Dendritic cell treated with granulocyte-macrophage colony-stimulating factor and Interleukin-4, amounts not matched to agents 40 ng/mL and 50 ng/mL, for 4 days (primary cell): ENCODE measurements at regions not wholly inside any gene's neighbourhood (a gene's known extent, or its start where the extent isn't known, plus 50 kb on each side); places are given as distances from the start of the nearest gene placed in this dataset.

ENCODE experiments used
- H3K27ac Mint-ChIP-seq: one replicate; pipeline ENCODE4 v1.8.0; 2022; ENCODE audit warnings: mild to moderate bottlenecking, mixed read lengths
- H3K27me3 Mint-ChIP-seq: one replicate; pipeline ENCODE4 v1.8.0; 2022; ENCODE audit warnings: mild to moderate bottlenecking, mixed read lengths
- H3K36me3 Mint-ChIP-seq: one replicate; pipeline ENCODE4 v1.8.0; 2022; ENCODE audit warnings: low read depth, mixed read lengths
- H3K4me1 Mint-ChIP-seq: one replicate; pipeline ENCODE4 v1.8.0; 2022; ENCODE audit warnings: low read depth, mixed read lengths
- H3K4me3 Mint-ChIP-seq: one replicate; pipeline ENCODE4 v1.8.0; 2022; ENCODE audit warnings: mild to moderate bottlenecking, moderate library complexity, mixed read lengths
- H3K9me3 Mint-ChIP-seq: one replicate; pipeline ENCODE4 v1.8.0; 2022; ENCODE audit warnings: mixed read lengths
- intact Hi-C: fragments of 100-400 bp; cut with micrococcal nuclease; formaldehyde crosslinking; loops from one replicate; pipeline ENCODE4 v1.15.0; 2022

DNA sequence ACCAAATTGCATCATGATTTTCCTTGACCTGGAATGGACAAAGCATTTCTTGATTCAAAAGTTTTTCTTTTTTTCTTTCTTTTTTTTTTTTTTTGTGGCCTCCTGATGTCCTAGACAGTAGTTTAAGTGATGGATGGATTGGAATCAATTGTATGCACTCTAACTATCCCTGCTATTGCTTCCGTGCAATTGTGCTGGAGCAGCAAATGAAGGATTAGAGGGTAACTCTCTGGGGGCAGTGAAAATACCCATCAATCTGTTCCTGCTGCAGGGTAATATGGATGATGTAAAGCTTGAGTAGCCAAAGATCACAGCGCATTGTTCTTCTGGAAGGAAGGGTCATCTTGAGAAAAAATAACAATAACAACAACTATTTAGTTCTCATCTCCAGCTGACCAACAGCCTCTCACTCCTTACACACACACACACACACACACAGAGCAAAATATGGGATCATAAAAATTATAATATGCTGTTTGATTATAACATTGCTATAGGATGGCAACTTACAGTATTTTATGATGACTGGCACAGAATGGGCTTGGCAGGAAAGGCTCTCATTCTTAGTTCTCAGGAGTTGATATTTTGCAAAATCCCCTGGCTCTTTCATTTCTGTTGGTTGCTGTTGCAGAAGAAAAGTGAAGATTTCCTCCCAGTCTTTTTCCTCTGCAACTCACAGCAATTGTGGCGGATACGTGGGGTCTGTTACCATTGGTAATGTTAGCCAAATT, 160.9 kb upstream of the DMAC1 start:
- intact Hi-C loops: no loop called here
- Mint-ChIP-seq H3K36me3 (no peaks in the 10 kb centered on the region), H3K4me1 (peaks cover 14% of the 10 kb centered on the region), H3K4me3 (no peak overlapping the region), H3K9me3 (no peaks in the 10 kb centered on the region), H3K27ac (no peak overlapping the region), H3K27me3 (no peaks in the 10 kb centered on the region)

DNA sequence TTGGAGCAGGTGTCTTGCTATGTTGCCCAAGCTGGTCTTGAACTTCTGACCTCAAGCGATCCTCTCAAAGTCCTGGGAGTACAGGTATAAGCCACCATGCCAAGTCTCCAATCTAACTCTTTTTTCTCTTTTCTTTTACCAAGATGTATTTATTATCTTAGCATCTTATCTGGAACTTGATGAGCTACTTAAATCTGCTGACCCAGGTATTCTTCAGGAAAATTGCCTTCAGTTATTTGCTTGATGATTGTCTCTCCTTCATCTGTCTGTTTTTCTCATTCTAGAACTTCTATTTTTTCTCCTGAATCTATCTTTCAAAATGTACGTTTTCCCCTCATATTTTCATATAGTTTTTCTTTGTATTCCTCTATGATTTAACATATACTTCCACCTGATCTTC, 158.2 kb upstream of the DMAC1 start:
- Mint-ChIP-seq H3K36me3 (no peaks in the 10 kb centered on the region), H3K9me3 (no peaks in the 10 kb centered on the region), H3K27ac (no peak overlapping the region), H3K4me1 (peaks cover 3% of the 10 kb centered on the region), H3K4me3 (no peak overlapping the region), H3K27me3 (no peaks in the 10 kb centered on the region)
- intact Hi-C loops: no loop called here

DNA sequence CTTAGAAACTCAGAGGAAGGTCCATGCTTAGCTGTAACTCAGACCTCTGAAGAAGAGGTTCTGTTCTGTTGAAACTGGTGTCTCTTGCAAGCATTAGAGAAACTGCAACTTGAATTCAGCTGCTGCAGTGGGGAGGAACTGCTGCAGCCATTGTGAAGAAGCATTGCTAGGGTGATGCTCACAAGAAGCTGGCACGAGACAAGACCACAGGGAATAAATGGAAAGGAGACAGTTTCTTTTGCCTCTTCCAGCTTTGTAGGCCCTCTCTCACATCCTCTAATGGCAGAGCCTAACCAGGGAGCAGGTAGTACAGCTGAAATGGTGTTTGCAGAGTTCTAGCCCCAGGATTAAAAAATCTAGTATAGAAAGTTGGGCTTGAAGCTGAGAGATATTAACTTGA, 148.0 kb upstream of the DMAC1 start:
- Mint-ChIP-seq H3K27me3 (no peaks in the 10 kb centered on the region), H3K4me1 (no peaks in the 10 kb centered on the region), H3K4me3 (no peak overlapping the region), H3K9me3 (peaks cover 6% of the 10 kb centered on the region), H3K36me3 (no peaks in the 10 kb centered on the region), H3K27ac (no peak overlapping the region)
- intact Hi-C loops: no loop called here

DNA sequence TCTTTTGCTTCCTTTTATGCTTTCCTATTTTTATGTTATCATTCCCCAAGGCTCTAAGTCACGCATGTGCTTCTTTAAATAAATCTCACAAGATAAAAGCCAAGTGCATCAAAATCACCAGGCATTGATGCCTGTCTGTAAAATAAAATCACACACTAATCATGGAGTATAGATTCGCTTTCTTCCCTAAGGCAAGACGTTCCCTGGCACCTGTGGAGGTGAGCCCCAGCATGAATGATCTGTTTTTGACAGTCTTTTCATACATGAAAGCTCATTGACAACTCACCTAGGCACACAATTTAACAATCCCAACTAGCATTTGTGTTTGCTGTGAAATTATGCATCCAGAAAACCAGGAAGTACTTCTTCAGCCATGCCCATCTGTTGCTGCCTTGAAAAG, 146.9 kb upstream of the DMAC1 start:
- Mint-ChIP-seq H3K27ac (no peak overlapping the region), H3K9me3 (peaks cover 6% of the 10 kb centered on the region), H3K4me3 (no peak overlapping the region), H3K4me1 (no peaks in the 10 kb centered on the region), H3K36me3 (no peaks in the 10 kb centered on the region), H3K27me3 (no peaks in the 10 kb centered on the region)
- intact Hi-C loops: no loop called here

DNA sequence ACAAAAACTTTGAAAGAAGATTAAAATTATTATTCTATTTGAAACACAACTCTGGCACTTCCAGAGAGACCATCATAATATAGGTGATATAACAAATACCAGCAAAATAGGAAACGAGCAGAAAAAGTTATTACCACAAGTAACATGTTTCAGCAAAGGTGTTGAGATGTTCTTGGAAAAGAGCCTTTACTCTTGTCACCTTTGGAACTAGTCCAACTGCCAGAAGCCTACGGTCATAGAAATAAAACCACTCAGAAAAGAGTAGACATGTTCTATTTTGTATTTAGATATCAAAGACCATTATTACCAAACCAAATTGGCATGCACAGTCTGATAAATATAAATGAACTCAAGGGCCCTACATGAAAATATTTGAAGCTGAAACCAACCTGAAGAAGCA, 145.0 kb upstream of the DMAC1 start:
- Mint-ChIP-seq H3K27ac (no peak overlapping the region), H3K9me3 (peaks cover 16% of the 10 kb centered on the region), H3K27me3 (no peaks in the 10 kb centered on the region), H3K4me1 (no peaks in the 10 kb centered on the region), H3K4me3 (no peak overlapping the region), H3K36me3 (no peaks in the 10 kb centered on the region)
- intact Hi-C loops: no loop called here

DNA sequence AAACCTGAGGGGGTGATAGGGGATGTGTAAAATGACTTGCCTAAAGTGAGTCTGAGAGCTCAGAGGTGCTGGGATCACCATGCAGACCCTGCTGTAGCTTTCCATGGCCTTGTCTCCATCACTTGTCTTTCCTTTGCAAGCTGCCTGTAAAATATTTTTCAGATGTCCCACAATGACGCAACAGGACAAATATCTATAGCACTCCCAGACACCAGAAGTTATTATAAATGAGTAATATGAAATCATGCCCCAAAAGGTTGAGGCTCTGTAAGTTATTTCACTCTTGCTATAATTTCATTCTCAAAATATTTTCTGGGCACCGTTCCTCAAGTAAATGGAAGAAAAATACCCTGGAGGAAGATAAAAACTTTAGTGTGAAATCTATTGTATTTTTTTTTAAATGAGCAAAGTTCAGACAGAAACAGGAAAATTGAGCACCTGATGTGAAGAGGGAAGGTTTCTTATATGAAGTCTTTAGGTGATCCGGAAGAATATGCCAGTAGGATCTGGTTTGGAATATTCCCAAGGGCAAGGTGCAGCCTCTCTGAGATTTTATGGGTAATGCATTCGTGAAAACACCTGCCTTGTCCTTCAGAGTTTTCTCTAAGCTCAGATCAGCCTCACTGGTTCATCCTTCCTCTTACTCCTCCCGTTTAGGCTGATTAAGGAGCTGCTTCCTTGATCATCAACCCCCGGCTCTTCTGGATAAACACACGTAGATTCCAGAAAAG, 138.3 kb upstream of the DMAC1 start:
- Mint-ChIP-seq H3K27ac (no peak overlapping the region), H3K4me1 (peaks cover 16% of the 10 kb centered on the region), H3K9me3 (peaks cover 10% of the 10 kb centered on the region), H3K4me3 (no peak overlapping the region), H3K27me3 (no peaks in the 10 kb centered on the region), H3K36me3 (no peaks in the 10 kb centered on the region)
- intact Hi-C loops: loop anchor here (10.0 kb wide), 1 partner anchor 143 kb away; the partner anchor contains the start of gene DMAC1

DNA sequence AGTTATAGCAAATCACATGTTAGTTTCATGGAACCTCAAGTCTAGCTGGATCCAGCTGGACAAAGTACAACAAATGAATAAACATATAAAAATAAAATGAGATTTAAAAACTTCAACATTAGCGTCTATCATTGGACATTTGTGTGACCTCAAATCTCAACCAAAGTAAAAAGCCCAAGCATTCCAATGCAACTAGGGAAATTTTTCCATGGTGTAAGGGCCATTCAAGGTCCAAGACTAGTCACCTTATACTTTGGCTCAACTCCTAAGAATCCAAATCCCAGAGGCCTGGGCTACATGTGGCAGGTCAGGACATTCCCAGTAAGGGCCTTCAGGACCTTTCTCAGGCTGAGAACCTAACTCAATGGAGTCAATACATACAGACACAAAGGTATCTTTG, 137.4 kb upstream of the DMAC1 start:
- Mint-ChIP-seq H3K9me3 (peaks cover 10% of the 10 kb centered on the region), H3K36me3 (no peaks in the 10 kb centered on the region)

DNA sequence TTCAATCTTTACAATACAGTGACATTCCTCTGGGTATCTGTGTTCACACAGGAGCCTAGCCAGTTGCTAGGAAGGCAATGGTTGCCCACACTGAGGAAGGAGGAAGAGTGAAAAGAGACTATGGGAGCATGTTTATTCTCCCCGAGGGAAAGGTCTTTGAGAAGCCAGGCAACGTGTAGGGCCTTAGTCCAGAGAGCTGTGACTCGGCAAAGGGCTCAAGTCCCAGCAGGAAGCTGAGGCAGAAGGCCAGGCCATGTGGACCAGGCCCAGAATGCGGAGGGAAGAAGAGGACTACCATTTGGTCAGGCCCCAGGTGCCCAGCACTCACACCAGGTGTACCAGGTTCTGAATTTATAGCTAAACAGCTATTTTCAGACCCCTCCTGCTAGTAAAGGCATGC, 136.6 kb upstream of the DMAC1 start:
- Mint-ChIP-seq H3K9me3 (peaks cover 10% of the 10 kb centered on the region), H3K4me1 (peaks cover 16% of the 10 kb centered on the region), H3K36me3 (no peaks in the 10 kb centered on the region), H3K27me3 (no peaks in the 10 kb centered on the region), H3K4me3 (peak overlapping the region; percentile 37), H3K27ac (peak overlapping the region; percentile 83)
- intact Hi-C loops: loop anchor here (10.0 kb wide), 1 partner anchor 141 kb away; the partner anchor contains the start of gene DMAC1

More for the DNA sequence above, 137.4 kb upstream of the DMAC1 start:
- Mint-ChIP-seq H3K27ac (no peak overlapping the region), H3K4me1 (peaks cover 16% of the 10 kb centered on the region), H3K4me3 (no peak overlapping the region), H3K27me3 (no peaks in the 10 kb centered on the region)
- intact Hi-C loops: loop anchor here (10.0 kb wide), 1 partner anchor 142 kb away; the partner anchor contains the start of gene DMAC1

DNA sequence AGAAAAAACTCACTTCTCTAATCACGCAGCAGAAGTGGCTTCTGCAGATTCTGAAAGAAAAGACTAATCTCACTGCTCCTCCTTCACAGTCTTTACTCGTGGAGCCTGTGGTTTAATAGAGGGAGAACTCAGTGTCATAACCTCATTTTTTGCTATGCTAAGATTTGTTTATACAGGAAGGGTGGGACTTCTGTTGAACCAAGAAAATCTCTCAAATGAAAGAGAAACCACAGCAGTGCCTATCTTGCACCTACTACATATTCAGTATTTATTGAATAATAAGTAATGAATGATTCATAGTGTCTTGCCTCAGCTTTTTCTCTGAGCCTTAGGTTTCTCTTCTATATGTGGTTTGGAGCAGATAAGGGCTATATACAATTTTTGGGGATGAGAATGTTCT, 136.1 kb upstream of the DMAC1 start:
- Mint-ChIP-seq H3K27ac (peak overlapping the region; percentile 83), H3K4me3 (peak overlapping the region; percentile 37), H3K4me1 (peaks cover 16% of the 10 kb centered on the region), H3K36me3 (no peaks in the 10 kb centered on the region), H3K9me3 (peaks cover 10% of the 10 kb centered on the region), H3K27me3 (no peaks in the 10 kb centered on the region)
- intact Hi-C loops: loop anchor here (10.0 kb wide), 1 partner anchor 141 kb away; the partner anchor contains the start of gene DMAC1

DNA sequence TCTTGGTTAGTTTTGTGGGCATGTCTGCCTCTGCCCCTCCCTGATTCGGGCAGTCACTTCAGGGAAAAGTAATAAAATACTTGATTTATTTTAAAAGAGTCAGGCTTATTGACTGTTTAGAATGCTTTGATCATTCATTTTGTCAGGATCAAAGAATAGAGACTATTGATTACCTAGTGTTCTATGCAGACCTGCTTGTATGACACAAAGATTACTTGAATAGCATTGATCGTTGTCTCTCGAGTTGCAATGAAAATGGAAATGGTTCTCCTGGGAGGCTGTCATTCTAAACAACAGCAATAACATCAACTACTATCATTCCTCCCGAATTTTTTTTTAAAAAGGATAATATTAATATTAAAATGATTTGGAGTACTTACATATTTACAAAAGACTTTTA, 133.2 kb upstream of the DMAC1 start:
- no peak overlapping the region for H3K4me3 Mint-ChIP-seq
- H3K9me3 Mint-ChIP-seq: no peaks in the 10 kb centered on the region
- no peaks in the 10 kb centered on the region for H3K36me3 Mint-ChIP-seq
- no peak overlapping the region for H3K27ac Mint-ChIP-seq
- intact Hi-C loops: loop anchor here (10.0 kb wide), 1 partner anchor 138 kb away; the partner anchor contains the start of gene DMAC1
- no peaks in the 10 kb centered on the region for H3K27me3 Mint-ChIP-seq
- peaks cover 16% of the 10 kb centered on the region for H3K4me1 Mint-ChIP-seq

DNA sequence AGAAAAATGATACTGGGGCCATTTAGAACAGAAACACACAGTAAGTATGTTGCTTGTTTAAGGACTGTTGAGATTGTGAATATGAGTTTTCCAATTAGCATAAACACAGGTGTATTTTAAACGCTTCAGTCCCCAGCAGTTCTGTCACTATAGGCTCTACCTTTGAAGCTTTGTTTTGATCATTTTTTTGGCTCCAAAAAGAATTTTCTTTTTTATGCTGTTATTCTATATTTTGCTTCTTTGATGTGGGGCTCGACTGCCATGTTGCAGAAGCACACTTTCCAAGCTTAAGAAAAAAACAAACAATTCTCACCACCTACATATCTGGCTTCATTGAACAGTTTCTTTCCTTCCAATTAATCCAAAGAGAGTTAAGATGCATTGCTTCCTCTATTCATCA, 131.0 kb upstream of the DMAC1 start:
- intact Hi-C loops: loop anchor here (10.0 kb wide), 1 partner anchor 136 kb away; the partner anchor contains the start of gene DMAC1
- Mint-ChIP-seq H3K4me3 (no peak overlapping the region), H3K4me1 (peaks cover 7% of the 10 kb centered on the region), H3K27ac (no peak overlapping the region), H3K9me3 (no peaks in the 10 kb centered on the region), H3K36me3 (no peaks in the 10 kb centered on the region), H3K27me3 (no peaks in the 10 kb centered on the region)

DNA sequence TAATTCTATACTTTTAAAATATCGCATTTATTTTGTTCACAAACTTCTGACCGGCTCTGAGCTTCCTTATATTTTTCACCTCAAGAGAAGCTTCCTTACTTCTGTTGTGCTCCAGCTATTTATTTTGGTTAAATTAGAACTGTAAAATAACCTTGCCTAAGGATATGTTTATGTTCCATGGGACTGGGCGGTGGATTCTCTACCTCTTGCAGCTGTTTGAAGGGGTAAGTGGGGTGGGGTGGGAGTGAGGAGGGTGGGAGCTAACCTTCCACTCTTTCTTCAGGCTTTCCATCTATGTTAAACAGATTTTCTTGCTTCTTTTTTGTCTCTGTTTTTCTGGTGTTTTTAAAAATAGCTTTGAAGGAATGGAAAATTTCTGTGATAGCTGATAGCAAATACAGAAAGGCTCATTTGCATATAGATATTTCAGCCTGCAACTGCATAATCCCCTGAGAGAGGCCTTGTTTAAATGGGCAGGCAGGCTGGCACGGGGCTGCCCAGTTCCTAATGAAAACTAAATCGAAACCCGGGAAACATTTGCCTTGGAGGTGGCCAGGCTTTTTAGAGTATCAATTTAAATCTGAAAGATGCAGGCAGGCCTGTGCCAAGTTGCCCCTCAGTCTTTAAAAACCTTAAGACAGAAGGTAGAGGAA, 122.1 kb upstream of the DMAC1 start:
- H3K4me3 Mint-ChIP-seq: no peak overlapping the region
- H3K27ac Mint-ChIP-seq: no peak overlapping the region
- intact Hi-C loops: no loop called here
- H3K9me3 Mint-ChIP-seq: no peaks in the 10 kb centered on the region
- H3K4me1 Mint-ChIP-seq: no peaks in the 10 kb centered on the region
- H3K27me3 Mint-ChIP-seq: no peaks in the 10 kb centered on the region
- no peaks in the 10 kb centered on the region for H3K36me3 Mint-ChIP-seq

DNA sequence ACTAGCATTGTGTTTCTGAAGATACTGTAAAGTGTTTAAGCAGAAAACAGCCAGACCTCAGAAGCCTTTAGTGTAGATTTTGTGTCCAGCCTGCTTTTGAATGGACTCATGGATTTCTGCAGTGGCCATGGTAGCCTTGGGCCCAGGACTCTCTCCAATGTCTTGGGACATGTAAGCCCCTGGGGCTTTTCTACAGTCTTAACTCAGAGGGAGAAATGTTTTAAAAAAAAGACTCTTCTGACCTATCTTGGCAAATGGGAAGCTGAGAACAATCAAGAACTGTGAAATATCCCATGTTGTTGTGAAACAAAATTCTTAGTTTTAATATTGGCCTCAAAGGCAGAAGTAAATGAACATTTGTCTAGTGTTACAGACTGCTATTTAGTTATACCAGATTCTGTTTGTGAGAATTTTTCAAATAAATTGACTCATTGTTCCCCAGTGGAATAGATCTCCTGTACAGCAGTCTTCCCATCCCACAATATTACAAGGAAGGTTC, 112.5 kb upstream of the DMAC1 start:
- no peaks in the 10 kb centered on the region for H3K9me3 Mint-ChIP-seq
- H3K27me3 Mint-ChIP-seq: no peaks in the 10 kb centered on the region
- no peaks in the 10 kb centered on the region for H3K36me3 Mint-ChIP-seq
- intact Hi-C loops: no loop called here
- no peak overlapping the region for H3K4me3 Mint-ChIP-seq
- H3K4me1 Mint-ChIP-seq: peaks cover 5% of the 10 kb centered on the region
- H3K27ac Mint-ChIP-seq: no peak overlapping the region
